Muscle of arm (tissue), 1 donor: ENCODE measurements at regions not wholly inside any gene's neighbourhood (a gene's known extent, or its start where the extent isn't known, plus 50 kb on each side); places are given as distances from the start of the nearest gene placed in this dataset.
A peak's percentile ranks its signal among the peaks of the same experiment; 100 is the strongest.

Experiments used
- DNase-seq: peaks from one replicate; pipeline ENCODE4 v3.0.0-alpha.2; 2013

- DNase-seq: no peak
Observed at GRCh38 chr12:127205781-127206555, 1061.0 kb upstream of the TMEM132C start.

- DNase-seq: no peak
Observed at GRCh38 chr12:127209318-127209717, 1057.7 kb upstream of the TMEM132C start.

GRCh38 chr12:127214186-127214585, 1052.8 kb upstream of the TMEM132C start:
- no peak for DNase-seq

- DNase-seq: no peak
Observed at GRCh38 chr12:127223011-127223410, 1044.0 kb upstream of the TMEM132C start.

- DNase-seq: peak; percentile 18
Observed at GRCh38 chr12:127223731-127224130, 1043.2 kb upstream of the TMEM132C start.

GRCh38 chr12:127230843-127231260, 1036.1 kb upstream of the TMEM132C start:
- no peak for DNase-seq

- no peak for DNase-seq
Observed at GRCh38 chr12:127231371-127231770, 1035.6 kb upstream of the TMEM132C start.

GRCh38 chr12:127233016-127233415, 1034.0 kb upstream of the TMEM132C start:
- DNase-seq: no peak

- no peak for DNase-seq
Observed at GRCh38 chr12:127235761-127236160, 1031.2 kb upstream of the TMEM132C start.

GRCh38 chr12:127236491-127236890, 1030.5 kb upstream of the TMEM132C start:
- DNase-seq: no peak

GRCh38 chr12:127237151-127237550, 1029.8 kb upstream of the TMEM132C start:
- DNase-seq: no peak

GRCh38 chr12:127238107-127238506, 1028.9 kb upstream of the TMEM132C start:
- DNase-seq: no peak

GRCh38 chr12:127239781-127240180, 1027.2 kb upstream of the TMEM132C start:
- DNase-seq: no peak

- DNase-seq: no peak
Observed at GRCh38 chr12:127240249-127240929, 1026.6 kb upstream of the TMEM132C start.

- no peak for DNase-seq
Observed at GRCh38 chr12:127241072-127241817, 1025.7 kb upstream of the TMEM132C start.

- DNase-seq: no peak
Observed at GRCh38 chr12:127245009-127245408, 1022.0 kb upstream of the TMEM132C start.

- DNase-seq: no peak
Observed at GRCh38 chr12:127245437-127245836, 1021.5 kb upstream of the TMEM132C start.

GRCh38 chr12:127247937-127248336, 1019.0 kb upstream of the TMEM132C start:
- DNase-seq: no peak

- DNase-seq: no peak
Observed at GRCh38 chr12:127249428-127249827, 1017.5 kb upstream of the TMEM132C start.

- no peak for DNase-seq
Observed at GRCh38 chr12:127253797-127254327, 1013.1 kb upstream of the TMEM132C start.

- no peak for DNase-seq
Observed at GRCh38 chr12:127254420-127254955, 1012.5 kb upstream of the TMEM132C start.

GRCh38 chr12:127257366-127257935, 1009.5 kb upstream of the TMEM132C start:
- no peak for DNase-seq
